ENCODE measurements at regions not wholly inside any gene's neighbourhood (a gene's known extent, or its start where the extent isn't known, plus 50 kb on each side); places are given as distances from the start of the nearest gene placed in this dataset.

- Histone ChIP-seq H3K4me3 (ENCODE audit: low read depth, low read length) (no peak overlapping the region), H3K27me3 (ENCODE audit: control insufficient read depth, insufficient read depth, low read length) (no peaks in the 10 kb centered on the region), H3K9ac (no peak overlapping the region), H3K79me2 (peaks cover 65% of the 10 kb centered on the region), H3K4me2 (ENCODE audit: low read length) (no peak overlapping the region), H3K4me1 (no peaks in the 10 kb centered on the region), H3K36me3 (ENCODE audit: control insufficient read depth, insufficient read depth, low read length) (no peaks in the 10 kb centered on the region), H3K9me3 (ENCODE audit: control insufficient read depth, low read length) (no peaks in the 10 kb centered on the region), H3K27ac (no peak overlapping the region), H2AFZ (no peak overlapping the region)
- TF ChIP-seq CTCF (IDR thresholded peaks at IDR 0.05): no peak
These were observed 62.9 kb upstream of the TULP4 start for GRCh38 chr6:158249340-158249836.

- H3K4me1 ChIP-seq: peaks cover 8% of the 10 kb centered on the region
These were observed 60.7 kb upstream of the TULP4 start for GRCh38 chr6:158251565-158251964.

DNA sequence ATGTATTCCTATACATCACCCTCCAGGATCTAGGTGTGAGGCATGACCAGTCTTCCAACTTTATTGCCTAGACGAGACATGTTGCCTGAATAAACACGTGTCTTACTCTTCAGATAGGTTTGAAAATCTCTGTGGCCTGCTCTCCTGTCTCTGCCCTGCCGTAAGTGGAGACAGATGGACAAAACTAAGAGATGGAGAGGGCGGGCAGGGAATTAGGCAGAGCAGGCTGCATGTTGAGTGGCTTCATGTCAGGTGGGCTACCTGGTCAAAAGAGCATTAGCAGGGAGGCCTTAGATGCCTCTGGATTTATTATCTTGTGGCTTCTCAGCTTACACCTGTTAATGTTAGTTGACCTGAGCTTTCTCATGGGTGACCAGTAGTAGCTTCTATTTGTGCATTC, 59.0 kb upstream of the TULP4 start:
- Histone ChIP-seq H3K79me2 (peaks cover 71% of the 10 kb centered on the region), H3K27me3 (ENCODE audit: control insufficient read depth, insufficient read depth, low read length) (no peaks in the 10 kb centered on the region), H3K36me3 (ENCODE audit: control insufficient read depth, insufficient read depth, low read length) (no peaks in the 10 kb centered on the region), H3K4me3 (ENCODE audit: low read depth, low read length) (no peak overlapping the region), H3K27ac (no peak overlapping the region), H3K9ac (no peak overlapping the region), H3K4me2 (ENCODE audit: low read length) (no peak overlapping the region), H3K4me1 (peaks cover 8% of the 10 kb centered on the region), H2AFZ (no peak overlapping the region), H3K9me3 (ENCODE audit: control insufficient read depth, low read length) (no peaks in the 10 kb centered on the region)
- TF ChIP-seq CTCF (IDR thresholded peaks at IDR 0.05): no peak

More at GRCh38 chr6:158251565-158251964, 60.7 kb upstream of the TULP4 start:
- Histone ChIP-seq H3K9me3 (ENCODE audit: control insufficient read depth, low read length) (no peaks in the 10 kb centered on the region), H3K79me2 (peaks cover 69% of the 10 kb centered on the region), H3K27me3 (ENCODE audit: control insufficient read depth, insufficient read depth, low read length) (no peaks in the 10 kb centered on the region), H2AFZ (no peak overlapping the region), H3K36me3 (ENCODE audit: control insufficient read depth, insufficient read depth, low read length) (no peaks in the 10 kb centered on the region), H3K27ac (no peak overlapping the region), H3K4me2 (ENCODE audit: low read length) (no peak overlapping the region), H3K4me3 (ENCODE audit: low read depth, low read length) (no peak overlapping the region), H3K9ac (no peak overlapping the region)
- no peak for TF ChIP-seq CTCF (IDR thresholded peaks at IDR 0.05)

- Histone ChIP-seq H3K27me3 (ENCODE audit: control insufficient read depth, insufficient read depth, low read length) (no peaks in the 10 kb centered on the region), H3K36me3 (ENCODE audit: control insufficient read depth, insufficient read depth, low read length) (no peaks in the 10 kb centered on the region), H3K27ac (no peak overlapping the region), H3K4me3 (ENCODE audit: low read depth, low read length) (no peak overlapping the region), H3K9me3 (ENCODE audit: control insufficient read depth, low read length) (no peaks in the 10 kb centered on the region), H3K4me1 (peaks cover 8% of the 10 kb centered on the region), H2AFZ (no peak overlapping the region), H3K4me2 (ENCODE audit: low read length) (no peak overlapping the region), H3K9ac (no peak overlapping the region), H3K79me2 (peaks cover 75% of the 10 kb centered on the region)
- TF ChIP-seq CTCF (IDR thresholded peaks at IDR 0.05): no peak
These were observed 56.8 kb upstream of the TULP4 start for GRCh38 chr6:158255275-158255988.

Measured in parathyroid adenoma (tissue), 2 donors.